ENCODE measurements at regions not wholly inside any gene's neighbourhood (a gene's known extent, or its start where the extent isn't known, plus 50 kb on each side); places are given as distances from the start of the nearest gene placed in this dataset.
"Not testable (repeated sequence)": the region's sequence is repeated elsewhere in the genome, so short reads cannot be mapped to it uniquely, and the experiment has no call there.

- no peak for DNase-seq (ENCODE audit: low spot score)
- TF ChIP-seq, protein P1, sequence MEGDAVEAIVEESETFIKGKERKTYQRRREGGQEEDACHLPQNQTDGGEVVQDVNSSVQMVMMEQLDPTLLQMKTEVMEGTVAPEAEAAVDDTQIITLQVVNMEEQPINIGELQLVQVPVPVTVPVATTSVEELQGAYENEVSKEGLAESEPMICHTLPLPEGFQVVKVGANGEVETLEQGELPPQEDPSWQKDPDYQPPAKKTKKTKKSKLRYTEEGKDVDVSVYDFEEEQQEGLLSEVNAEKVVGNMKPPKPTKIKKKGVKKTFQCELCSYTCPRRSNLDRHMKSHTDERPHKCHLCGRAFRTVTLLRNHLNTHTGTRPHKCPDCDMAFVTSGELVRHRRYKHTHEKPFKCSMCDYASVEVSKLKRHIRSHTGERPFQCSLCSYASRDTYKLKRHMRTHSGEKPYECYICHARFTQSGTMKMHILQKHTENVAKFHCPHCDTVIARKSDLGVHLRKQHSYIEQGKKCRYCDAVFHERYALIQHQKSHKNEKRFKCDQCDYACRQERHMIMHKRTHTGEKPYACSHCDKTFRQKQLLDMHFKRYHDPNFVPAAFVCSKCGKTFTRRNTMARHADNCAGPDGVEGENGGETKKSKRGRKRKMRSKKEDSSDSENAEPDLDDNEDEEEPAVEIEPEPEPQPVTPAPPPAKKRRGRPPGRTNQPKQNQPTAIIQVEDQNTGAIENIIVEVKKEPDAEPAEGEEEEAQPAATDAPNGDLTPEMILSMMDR (IDR thresholded peaks at IDR 0.05; ENCODE audit: extremely low read depth, missing control alignments): no peak
These were observed 344.9 kb downstream of the DAD1 start for GRCh38 chr14:22243971-22244581.

DNA sequence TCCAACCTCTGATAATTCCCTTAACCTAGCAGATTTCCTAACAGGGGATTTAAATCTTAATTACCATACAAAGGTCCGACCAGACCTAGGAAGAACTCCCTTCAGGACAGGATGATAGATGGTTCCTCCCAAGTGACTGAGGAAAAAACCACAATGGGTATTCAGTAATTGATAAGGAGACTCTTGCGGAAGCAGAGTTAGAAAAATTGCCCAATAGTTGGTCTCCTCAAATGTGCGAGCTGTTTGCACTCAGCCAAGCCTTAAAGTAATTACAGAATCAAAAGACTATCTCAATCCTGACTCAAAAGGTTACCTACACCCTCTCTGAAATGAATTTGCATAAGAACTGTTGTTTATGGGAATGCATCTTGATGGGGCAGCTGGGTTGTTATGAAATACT lies 350.7 kb downstream of the DAD1 start:
- not testable (repeated sequence) for DNase-seq (ENCODE audit: low spot score)

DNA sequence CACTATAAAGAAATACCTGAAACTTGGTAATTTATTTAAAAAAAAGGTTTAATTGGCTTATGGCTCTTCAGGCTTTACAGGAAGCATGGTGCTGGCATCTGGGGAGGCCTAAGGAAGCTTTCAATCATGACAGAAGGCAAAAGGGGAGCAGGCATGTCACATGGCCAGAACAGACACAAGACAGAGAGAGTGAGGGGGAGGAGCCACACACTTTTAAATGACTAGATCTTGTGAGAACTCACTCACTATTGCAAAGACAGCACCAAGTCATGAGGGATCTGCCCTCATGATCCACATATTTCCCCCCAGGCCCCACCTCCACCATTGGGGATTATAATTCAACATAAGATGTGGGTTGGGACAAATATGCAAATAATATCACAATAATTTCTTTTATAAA lies 355.6 kb downstream of the DAD1 start:
- no peak for DNase-seq (ENCODE audit: low spot score)
- TF ChIP-seq, protein P1 (IDR thresholded peaks at IDR 0.05; ENCODE audit: extremely low read depth, missing control alignments): no peak

GRCh38 chr14:22232933-22233332 lies 356.1 kb downstream of the DAD1 start:
- no peak for DNase-seq (ENCODE audit: low spot score)
- TF ChIP-seq, protein P1 (IDR thresholded peaks at IDR 0.05; ENCODE audit: extremely low read depth, missing control alignments): no peak

DNA sequence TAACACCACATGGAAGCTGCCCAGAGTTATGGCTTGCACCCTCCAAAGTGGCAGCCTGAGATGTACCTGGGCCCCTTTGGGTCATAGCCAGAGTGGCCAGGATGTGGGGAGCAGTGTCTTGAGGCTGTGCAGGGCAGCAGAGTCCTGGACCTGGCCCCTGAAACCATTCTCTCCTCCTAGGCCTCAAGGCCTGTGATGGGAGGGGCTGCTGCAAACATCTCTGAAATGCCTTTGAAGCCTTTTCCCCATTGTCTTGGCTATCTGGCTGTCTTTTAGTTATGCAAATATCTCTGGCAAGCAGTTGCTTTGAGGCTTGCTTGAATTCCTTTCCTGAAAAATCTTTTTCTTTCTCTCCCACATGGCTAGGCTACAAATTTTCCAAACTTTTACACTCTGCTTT lies 356.5 kb downstream of the DAD1 start:
- TF ChIP-seq, protein P1 (IDR thresholded peaks at IDR 0.05; ENCODE audit: extremely low read depth, missing control alignments): no peak
- DNase-seq (ENCODE audit: low spot score): no peak

- DNase-seq (ENCODE audit: low spot score): peak; percentile 15
- TF ChIP-seq, protein P1 (IDR thresholded peaks at IDR 0.05; ENCODE audit: extremely low read depth, missing control alignments): no peak
These were observed 358.0 kb downstream of the DAD1 start for GRCh38 chr14:22231018-22231417.

GRCh38 chr14:22230517-22230916 lies 358.5 kb downstream of the DAD1 start:
- no peak for DNase-seq (ENCODE audit: low spot score)
- TF ChIP-seq, protein P1 (IDR thresholded peaks at IDR 0.05; ENCODE audit: extremely low read depth, missing control alignments): no peak

- no peak for DNase-seq (ENCODE audit: low spot score)
- TF ChIP-seq, protein P1 (IDR thresholded peaks at IDR 0.05; ENCODE audit: extremely low read depth, missing control alignments): no peak
These were observed 361.9 kb downstream of the DAD1 start for GRCh38 chr14:22227084-22227483.
